Kidney (tissue), 13 donors: ENCODE measurements at regions not wholly inside any gene's neighbourhood (a gene's known extent, or its start where the extent isn't known, plus 50 kb on each side); places are given as distances from the start of the nearest gene placed in this dataset.

Source experiments
- DNase-seq, 5 donors: peaks; one replicate each; pipeline ENCODE4 v3.0.0-alpha.2; 2013 to 2020
- FAIRE-seq: peaks from 2 replicates; lab custom pipeline; 2012; peaks lifted over from hg19 to GRCh38; lab: Jason Lieb, UNC
- H3K27ac ChIP-seq, 2 donors: one replicate each; pipeline ENCODE4 v1.7.0; 2013; ENCODE audit warnings: low read depth in 2 of 2, low read length in 2 of 2, inconsistent platforms in 1 of 2
- H3K27me3 ChIP-seq: one replicate; pipeline ENCODE4 v1.7.1; 2013; ENCODE audit warnings: low read length, inconsistent platforms; ENCODE audit not compliant: control insufficient read depth, insufficient read depth
- H3K36me3 ChIP-seq, 3 donors: one replicate each; pipeline versions ENCODE4 v1.7.0 to v1.7.1; 2013; ENCODE audit warnings: low read length in 3 of 3, control low read depth in 1 of 3, inconsistent platforms in 1 of 3; ENCODE audit not compliant: insufficient read depth in 3 of 3, control insufficient read depth in 2 of 3
- H3K4me1 ChIP-seq, 3 donors: one replicate each; pipeline versions ENCODE4 v1.7.0 to v1.7.1; 2013; ENCODE audit warnings: low read length in 3 of 3, inconsistent platforms in 1 of 3, low read depth in 1 of 3; ENCODE audit not compliant: control insufficient read depth in 2 of 3, insufficient read depth in 2 of 3
- H3K4me3 ChIP-seq, 3 donors: one replicate each; pipeline versions ENCODE4 v1.7.0 to v1.8.1; 2013; ENCODE audit warnings: low read length in 3 of 3, control low read depth in 1 of 3, inconsistent platforms in 1 of 3
- H3K9ac ChIP-seq, 3 donors: one replicate each; pipeline versions ENCODE4 v1.7.0 to v1.7.1; 2013; ENCODE audit warnings: low read length in 3 of 3, control low read depth in 1 of 3, inconsistent platforms in 1 of 3
- H3K9me3 ChIP-seq, 3 donors: one replicate each; pipeline versions ENCODE4 v1.7.0 to v1.7.1; 2013; ENCODE audit warnings: low read length in 3 of 3, control low read depth in 1 of 3, inconsistent platforms in 1 of 3; ENCODE audit not compliant: control insufficient read depth in 2 of 3, insufficient read depth in 1 of 3
- CTCF ChIP-seq: IDR thresholded peaks from 3 replicates; pipeline ENCODE4 v1.5.1; 2012; ENCODE audit warnings: mild to moderate bottlenecking, moderate library complexity, borderline replicate concordance; ENCODE audit not compliant: insufficient read depth; ENCODE audit errors: extremely low read depth
- intact Hi-C: fragments of 100-400 bp; cut with DNase I; formaldehyde crosslinking; loops from one replicate; pipeline ENCODE4 v1.11.1; 2022
- donor health status: control.
- donor health status: control.
- donor health status: control.
- donor health status: control.
- donor health status: control.
- donor health status: DM: yes; HTN: yes; CAD: no.
- donor health status: Normal renal cell carcinoma (clear cell type).

GRCh38 chr10:60666221-60666620 lies 112.1 kb upstream of the CDK1 start:
- DNase-seq: no peak
- no peak overlapping the region for H3K9ac ChIP-seq
- H3K9me3 ChIP-seq: no peaks in the 10 kb centered on the region
- no peak for FAIRE-seq
- H3K27me3 ChIP-seq: no peaks in the 10 kb centered on the region
- no peak overlapping the region for H3K4me3 ChIP-seq
- intact Hi-C loops: no loop called here
- no peak overlapping the region for H3K27ac ChIP-seq
- H3K4me1 ChIP-seq: no peaks in the 10 kb centered on the region
- no peaks in the 10 kb centered on the region for H3K36me3 ChIP-seq
- no peak for TF ChIP-seq CTCF

- Histone ChIP-seq H3K27me3 (no peaks in the 10 kb centered on the region), H3K4me3 (no peak overlapping the region), H3K9me3 (no peaks in the 10 kb centered on the region), H3K9ac (no peak overlapping the region), H3K36me3 (no peaks in the 10 kb centered on the region), H3K27ac (no peak overlapping the region), H3K4me1 (no peaks in the 10 kb centered on the region)
- no peak for TF ChIP-seq CTCF
- FAIRE-seq (no peak), DNase-seq (no peak)
- intact Hi-C loops: no loop called here
Observed at GRCh38 chr10:60664859-60665258, 113.4 kb upstream of the CDK1 start.

GRCh38 chr10:60663850-60664249 lies 114.4 kb upstream of the CDK1 start:
- no peak for DNase-seq
- Histone ChIP-seq H3K27ac (no peak overlapping the region), H3K9me3 (no peaks in the 10 kb centered on the region), H3K27me3 (no peaks in the 10 kb centered on the region), H3K4me3 (no peak overlapping the region), H3K36me3 (no peaks in the 10 kb centered on the region), H3K9ac (no peak overlapping the region), H3K4me1 (no peaks in the 10 kb centered on the region)
- FAIRE-seq: no peak
- TF ChIP-seq CTCF: no peak
- intact Hi-C loops: no loop called here

- DNase-seq: no peak
- no peaks in the 10 kb centered on the region for H3K4me1 ChIP-seq
- no peaks in the 10 kb centered on the region for H3K27me3 ChIP-seq
- H3K36me3 ChIP-seq: no peaks in the 10 kb centered on the region
- H3K9ac ChIP-seq: no peak overlapping the region
- FAIRE-seq: no peak
- H3K27ac ChIP-seq: no peak overlapping the region
- TF ChIP-seq CTCF: no peak
- intact Hi-C loops: no loop called here
- H3K4me3 ChIP-seq: no peak overlapping the region
- H3K9me3 ChIP-seq: no peaks in the 10 kb centered on the region
Observed at GRCh38 chr10:60662917-60663614, 115.2 kb upstream of the CDK1 start.
